Mammary epithelial cell (primary cell): ENCODE measurements at regions not wholly inside any gene's neighbourhood (a gene's known extent, or its start where the extent isn't known, plus 50 kb on each side); places are given as distances from the start of the nearest gene placed in this dataset.

ENCODE experiments used
- EZH2 ChIP-seq: IDR thresholded peaks from 2 replicates; pipeline ENCODE4 v1.6.1; 2012; ENCODE audit warnings: low read length, inconsistent platforms, borderline replicate concordance
- TF ChIP-seq, protein P1 (sequence below), 2 donors: IDR thresholded peaks in 1 of 2; conservative IDR thresholded peaks in 1 of 2; 2 replicates each; pipeline ENCODE4 v1.5.1; 2011 to 2012; ENCODE audit warnings: inconsistent platforms in 2 of 2, low read length in 2 of 2, mild to moderate bottlenecking in 2 of 2, control low read depth in 1 of 2, low read depth in 1 of 2; ENCODE audit not compliant: insufficient read depth in 1 of 2; ENCODE audit errors: extremely low read depth in 1 of 2

DNA sequence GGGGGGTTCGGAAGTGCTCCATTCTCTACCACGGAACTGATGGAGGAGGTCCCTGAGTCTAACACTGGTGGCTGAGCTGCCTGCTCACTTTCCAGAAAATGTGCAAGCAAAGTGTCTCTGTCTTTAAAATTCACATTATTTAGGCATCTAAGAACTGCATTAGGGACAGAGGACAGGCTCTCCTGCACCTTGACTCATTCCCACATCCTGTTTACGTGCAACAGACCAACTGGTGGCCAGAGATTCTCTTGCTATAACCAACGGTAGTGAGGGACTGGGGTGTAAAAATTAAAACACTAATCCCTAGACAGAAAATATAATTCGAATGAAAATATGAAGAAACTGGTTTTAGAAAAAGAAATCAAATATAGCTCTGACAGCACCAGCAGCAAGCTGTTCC, 320.9 kb downstream of the IRX2 start:
- TF ChIP-seq, protein P1, sequence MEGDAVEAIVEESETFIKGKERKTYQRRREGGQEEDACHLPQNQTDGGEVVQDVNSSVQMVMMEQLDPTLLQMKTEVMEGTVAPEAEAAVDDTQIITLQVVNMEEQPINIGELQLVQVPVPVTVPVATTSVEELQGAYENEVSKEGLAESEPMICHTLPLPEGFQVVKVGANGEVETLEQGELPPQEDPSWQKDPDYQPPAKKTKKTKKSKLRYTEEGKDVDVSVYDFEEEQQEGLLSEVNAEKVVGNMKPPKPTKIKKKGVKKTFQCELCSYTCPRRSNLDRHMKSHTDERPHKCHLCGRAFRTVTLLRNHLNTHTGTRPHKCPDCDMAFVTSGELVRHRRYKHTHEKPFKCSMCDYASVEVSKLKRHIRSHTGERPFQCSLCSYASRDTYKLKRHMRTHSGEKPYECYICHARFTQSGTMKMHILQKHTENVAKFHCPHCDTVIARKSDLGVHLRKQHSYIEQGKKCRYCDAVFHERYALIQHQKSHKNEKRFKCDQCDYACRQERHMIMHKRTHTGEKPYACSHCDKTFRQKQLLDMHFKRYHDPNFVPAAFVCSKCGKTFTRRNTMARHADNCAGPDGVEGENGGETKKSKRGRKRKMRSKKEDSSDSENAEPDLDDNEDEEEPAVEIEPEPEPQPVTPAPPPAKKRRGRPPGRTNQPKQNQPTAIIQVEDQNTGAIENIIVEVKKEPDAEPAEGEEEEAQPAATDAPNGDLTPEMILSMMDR (conservative IDR thresholded peaks at IDR 0.05 in 1 of 2, IDR thresholded peaks at IDR 0.05 in 1 of 2; ENCODE audit: extremely low read depth in 1 of 2, insufficient read depth in 1 of 2, low read depth in 1 of 2, low read length in 2 of 2): no peak
- TF ChIP-seq EZH2: no peak
